Activated CD8-positive, alpha-beta T cell treated with anti-CD3 and anti-CD28 coated beads for 36 hours (primary cell): ENCODE measurements at regions not wholly inside any gene's neighbourhood (a gene's known extent, or its start where the extent isn't known, plus 50 kb on each side); places are given as distances from the start of the nearest gene placed in this dataset.

Source experiments
- ATAC-seq: fragments of 200-7000 bp; cut with Tn5 transposase; one replicate; pipeline ENCODE4 v1.10.0; 2021; ENCODE audit warnings: mild to moderate bottlenecking, moderate library complexity
- CTCF ChIA-PET: fragments of 350-600 bp; sonication (Branson Sonifier 250); formaldehyde crosslinking; loops from one replicate; lab custom pipeline; 2021; ENCODE audit warnings: antibody characterized with exemption; lab: Charles Lee
- POLR2A ChIA-PET: fragments of 350-600 bp; sonication (Branson Sonifier 250); formaldehyde crosslinking; loops from one replicate; lab custom pipeline; 2021; ENCODE audit warnings: antibody characterized with exemption; lab: Charles Lee
- DNase-seq: peaks from one replicate; pipeline ENCODE4 v3.0.0-alpha.2; 2020
- H3K27ac Mint-ChIP-seq: one replicate; pipeline ENCODE4 v1.8.0; 2021; ENCODE audit warnings: mild to moderate bottlenecking, mixed read lengths
- H3K27me3 Mint-ChIP-seq: one replicate; pipeline ENCODE4 v1.8.0; 2021; ENCODE audit warnings: mixed read lengths
- H3K36me3 Mint-ChIP-seq: one replicate; pipeline ENCODE4 v1.8.0; 2021; ENCODE audit warnings: low read depth, mixed read lengths
- H3K4me1 Mint-ChIP-seq: one replicate; pipeline ENCODE4 v1.8.0; 2021; ENCODE audit warnings: low read depth, mixed read lengths
- H3K4me3 Mint-ChIP-seq: one replicate; pipeline ENCODE4 v1.8.0; 2021; ENCODE audit warnings: mild to moderate bottlenecking, moderate library complexity, mixed read lengths
- H3K9me3 Mint-ChIP-seq: one replicate; pipeline ENCODE4 v1.8.0; 2021; ENCODE audit warnings: mixed read lengths
- CTCF ChIP-seq: fragments of 200-600 bp; IDR thresholded peaks from one replicate; pipeline ENCODE4 v1.8.0; 2022; ENCODE audit warnings: antibody characterized with exemption, mild to moderate bottlenecking
- intact Hi-C: fragments of 100-400 bp; cut with micrococcal nuclease; formaldehyde crosslinking; loops from one replicate; pipeline ENCODE4 v1.10.0; 2022

DNA sequence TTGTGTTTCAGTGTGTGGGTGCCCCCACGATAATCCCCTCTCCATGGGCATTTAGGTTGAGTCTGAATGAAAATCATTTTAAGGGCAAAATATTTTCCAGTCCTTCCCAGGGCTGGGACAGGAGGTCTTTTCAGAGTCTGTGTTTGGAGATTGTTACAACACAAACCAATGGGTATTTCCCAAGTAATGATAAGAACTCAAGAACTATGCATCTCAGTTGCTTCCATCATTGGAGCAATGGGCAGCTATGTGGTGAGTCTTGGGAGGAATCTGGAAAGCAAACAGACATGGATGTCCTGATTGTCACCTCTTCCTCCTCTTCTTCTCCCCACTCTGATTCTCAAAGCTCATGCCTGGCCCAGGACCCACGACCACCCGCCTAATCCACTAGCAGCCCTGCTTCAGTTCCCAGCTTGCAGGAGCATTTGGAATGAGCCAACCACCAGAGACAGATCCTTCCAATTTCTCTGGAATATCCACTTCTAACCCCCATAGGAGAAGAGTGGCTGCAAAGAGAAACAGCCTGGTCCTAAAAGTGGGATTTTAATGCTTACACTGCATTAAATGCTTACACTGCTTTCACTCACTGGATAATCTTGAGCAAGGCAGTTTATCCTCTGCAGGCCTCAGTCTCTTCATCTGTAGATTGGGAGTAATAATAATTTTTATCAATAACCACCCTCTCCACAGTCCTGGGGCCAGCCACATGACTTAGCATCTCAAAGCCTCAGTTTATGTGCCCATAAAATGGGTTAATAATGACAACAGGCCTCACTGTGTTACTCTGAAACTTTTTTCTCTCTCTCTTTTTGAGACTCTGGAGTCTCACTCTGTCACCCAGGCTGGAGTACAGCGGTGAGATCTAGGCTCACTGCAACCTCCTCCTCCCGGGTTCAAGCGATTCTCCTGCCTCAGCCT lies 404.3 kb downstream of the MN1 start:
- intact Hi-C loops, result no loop called here
- Mint-ChIP-seq H3K36me3 (no peaks in the 10 kb centered on the region), H3K27ac (no peak overlapping the region), H3K4me1 (no peaks in the 10 kb centered on the region), H3K27me3 (peaks cover 10% of the 10 kb centered on the region), H3K4me3 (no peak overlapping the region), H3K9me3 (peaks cover 2% of the 10 kb centered on the region)
- CTCF ChIA-PET, result no interaction called here
- ATAC-seq (no peak), DNase-seq (no peak)
- POLR2A ChIA-PET, result no interaction called here
- no peak for TF ChIP-seq CTCF

DNA sequence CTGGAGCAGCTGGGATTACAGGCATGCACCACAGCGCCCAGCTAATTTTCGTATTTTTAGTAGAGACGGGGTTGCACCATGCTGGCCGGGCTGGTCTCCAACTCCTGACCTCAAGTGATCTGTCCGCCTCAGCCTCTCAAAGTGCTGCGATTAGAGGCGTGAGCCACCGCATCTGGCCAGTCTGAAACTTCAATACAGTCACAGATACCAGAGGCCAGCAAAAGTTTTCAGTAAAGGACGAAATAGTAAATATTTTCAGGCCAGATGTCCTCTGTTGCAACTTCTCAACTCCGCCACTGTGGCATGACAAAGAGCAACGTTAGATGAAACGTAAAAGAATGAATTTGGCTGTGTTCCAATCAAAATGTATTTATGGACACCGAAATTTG lies 403.6 kb downstream of the MN1 start:
- ChIA-PET POLR2A (no interaction called here), CTCF (no interaction called here)
- H3K27ac Mint-ChIP-seq, result no peak overlapping the region
- no peak for ATAC-seq
- H3K27me3 Mint-ChIP-seq, result peaks cover 11% of the 10 kb centered on the region
- H3K4me3 Mint-ChIP-seq, result no peak overlapping the region
- no peaks in the 10 kb centered on the region for H3K4me1 Mint-ChIP-seq
- no peak for TF ChIP-seq CTCF
- no peaks in the 10 kb centered on the region for H3K36me3 Mint-ChIP-seq
- no peak for DNase-seq
- intact Hi-C loops, result no loop called here
- peaks cover 2% of the 10 kb centered on the region for H3K9me3 Mint-ChIP-seq

GRCh38 chr22:27399161-27399560 lies 402.4 kb downstream of the MN1 start:
- no peak overlapping the region for H3K4me3 Mint-ChIP-seq
- peaks cover 11% of the 10 kb centered on the region for H3K27me3 Mint-ChIP-seq
- ATAC-seq (no peak), DNase-seq (no peak)
- intact Hi-C loops, result no loop called here
- H3K9me3 Mint-ChIP-seq, result peaks cover 2% of the 10 kb centered on the region
- ChIA-PET POLR2A (no interaction called here), CTCF (no interaction called here)
- H3K4me1 Mint-ChIP-seq, result no peaks in the 10 kb centered on the region
- H3K36me3 Mint-ChIP-seq, result no peaks in the 10 kb centered on the region
- TF ChIP-seq CTCF, result no peak
- no peak overlapping the region for H3K27ac Mint-ChIP-seq

- H3K4me1 Mint-ChIP-seq, result no peaks in the 10 kb centered on the region
- no peak overlapping the region for H3K4me3 Mint-ChIP-seq
- H3K36me3 Mint-ChIP-seq, result no peaks in the 10 kb centered on the region
- ChIA-PET CTCF (no interaction called here), POLR2A (no interaction called here)
- H3K27me3 Mint-ChIP-seq, result peaks cover 11% of the 10 kb centered on the region
- no peak for TF ChIP-seq CTCF
- intact Hi-C loops, result no loop called here
- H3K9me3 Mint-ChIP-seq, result peaks cover 2% of the 10 kb centered on the region
- no peak for DNase-seq
- no peak overlapping the region for H3K27ac Mint-ChIP-seq
- ATAC-seq, result no peak
Observed at GRCh38 chr22:27400811-27401210, 400.7 kb downstream of the MN1 start.

DNA sequence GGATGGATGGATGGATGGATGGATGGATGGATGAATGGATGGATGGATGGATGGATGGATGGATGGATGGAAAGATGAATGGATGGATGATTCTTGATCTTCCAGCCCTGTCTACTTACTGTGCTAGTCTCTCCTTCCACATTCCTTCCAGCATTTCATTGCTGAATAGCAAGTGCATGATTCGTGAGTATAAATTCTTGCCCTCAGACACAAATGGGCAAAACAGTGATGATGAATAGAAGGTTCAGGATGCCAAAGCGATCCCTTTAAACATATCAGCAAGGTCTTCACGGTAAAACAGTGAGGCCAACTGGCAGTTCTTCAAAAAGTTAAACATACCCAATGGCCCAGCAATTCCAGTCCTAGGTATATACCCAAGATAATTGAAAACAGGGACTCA lies 400.2 kb downstream of the MN1 start:
- TF ChIP-seq CTCF, result no peak
- no peaks in the 10 kb centered on the region for H3K4me1 Mint-ChIP-seq
- CTCF ChIA-PET, result no interaction called here
- ATAC-seq (no peak), DNase-seq (no peak)
- H3K27me3 Mint-ChIP-seq, result peaks cover 11% of the 10 kb centered on the region
- POLR2A ChIA-PET, result no interaction called here
- no peak overlapping the region for H3K4me3 Mint-ChIP-seq
- no peak overlapping the region for H3K27ac Mint-ChIP-seq
- H3K36me3 Mint-ChIP-seq, result no peaks in the 10 kb centered on the region
- intact Hi-C loops, result no loop called here
- H3K9me3 Mint-ChIP-seq, result peaks cover 2% of the 10 kb centered on the region
